Heart left ventricle (tissue), 16 donors: ENCODE measurements at regions not wholly inside any gene's neighbourhood (a gene's known extent, or its start where the extent isn't known, plus 50 kb on each side); places are given as distances from the start of the nearest gene placed in this dataset.

ENCODE experiments used
- ATAC-seq, 4 donors: fragments of 200-7000 bp; cut with Tn5 transposase; one replicate each; pipeline ENCODE4 v1.9.1; 2020 to 2022; ENCODE audit warnings: moderate library complexity in 4 of 4, mild to moderate bottlenecking in 3 of 4, moderate number of reproducible peaks in 1 of 4
- DNase-seq, 5 donors: peaks; one replicate each; pipeline ENCODE4 v3.0.0-alpha.2; 2020
- H3K27ac ChIP-seq, 12 donors: fragments of 200-600 bp; sonication (generic) in 4 of 12; one replicate each; pipeline versions ENCODE4 v1.5.0 to v1.8.0; 2016 to 2022; ENCODE audit warnings: mild to moderate bottlenecking in 2 of 12
- H3K27me3 ChIP-seq, 9 donors: fragments of 200-600 bp; sonication (generic) in 2 of 9; one replicate each; pipeline versions ENCODE4 v1.5.1 to v1.8.0; 2016 to 2022; ENCODE audit warnings: mild to moderate bottlenecking in 3 of 9
- H3K36me3 ChIP-seq, 9 donors: fragments of 200-600 bp; sonication (generic) in 2 of 9; one replicate each; pipeline versions ENCODE4 v1.5.0 to v1.8.0; 2018 to 2022; ENCODE audit warnings: mild to moderate bottlenecking in 2 of 9
- H3K4me1 ChIP-seq, 12 donors: fragments of 200-600 bp; sonication (generic) in 4 of 12; one replicate each; pipeline versions ENCODE4 v1.5.0 to v1.8.0; 2016 to 2022; ENCODE audit warnings: mild to moderate bottlenecking in 3 of 12
- H3K4me3 ChIP-seq, 12 donors: fragments of 200-600 bp; sonication (generic) in 4 of 12; one replicate each; pipeline versions ENCODE4 v1.5.0 to v1.8.0; 2017 to 2022; ENCODE audit warnings: mild to moderate bottlenecking in 9 of 12, moderate library complexity in 4 of 12
- H3K9me3 ChIP-seq, 12 donors: fragments of 200-600 bp; sonication (generic) in 4 of 12; one replicate each; pipeline versions ENCODE4 v1.5.0 to v1.8.0; 2016 to 2022; ENCODE audit warnings: mild to moderate bottlenecking in 1 of 12
- POLR2A ChIP-seq, 2 donors: fragments of 450-650 bp; IDR thresholded peaks; one replicate each; pipeline ENCODE4 v1.6.1; 2017; ENCODE audit warnings: antibody characterized with exemption in 2 of 2, mild to moderate bottlenecking in 2 of 2, moderate library complexity in 2 of 2
- WGBS, 4 donors: extraction: QIAGEN DNeasy Blood & Tissue Kit in 2 of 4; methylation state at CpG; one replicate each; pipeline versions ENCODE4 v1.1.5 to v1.1.7; 2013 to 2018; 5-methylcytosine and 5-hydroxymethylcytosine counted together
- intact Hi-C, 10 donors: fragments of 100-400 bp; cut with DNase I; formaldehyde crosslinking; loops; one replicate each; pipeline versions ENCODE4 v1.11.1 to v1.14.2; 2022
- TF ChIP-seq, protein P1 (sequence below), 12 donors: fragments of 200-600 bp; sonication (generic) in 4 of 12; IDR thresholded peaks; one replicate each; pipeline versions ENCODE4 v1.5.0 to v1.8.0; 2018 to 2022; ENCODE audit warnings: antibody characterized with exemption in 12 of 12, mild to moderate bottlenecking in 5 of 12
- donor health status: ischemic (EF 13 %, LVEDD 7.1; RV severe dilation, severe dysfunction).
- donor health status: healthy with polysubstance abuse.
- donor health status: DM: no; HTN: yes; CAD: no.
- donor health status: DM: no; HTN: no; CAD: no.
- donor health status: ischemic (EF 25% LVEDD 6.9; RV normal size, moderate dysfunction).
- donor health status: ischemic (EF 25% LVEDD 5.7; RV mildly dilated, moderate dysfunction).
- donor health status: healthy.
- donor health status: DM: yes; HTN: yes; CAD: no.
- donor health status: ischemic (EF 35%, LVEDD 5.7; RV mildly dilated, moderate dysfunction).
- donor health status: nonischemic (EF 11% LVEDD 7.7; RV severe dilation, severe dysfunction).
- donor health status: DM: yes; HTN: yes; CAD: no.
- donor health status: PGD.
- donor health status: ischemic (EF 29% LVEDD 5.4; RV normal size, mild dysfunction).
- donor health status: nonischemic (EF 23%, LVEDD 6.1; RV moderate dilation, normal function).

DNA sequence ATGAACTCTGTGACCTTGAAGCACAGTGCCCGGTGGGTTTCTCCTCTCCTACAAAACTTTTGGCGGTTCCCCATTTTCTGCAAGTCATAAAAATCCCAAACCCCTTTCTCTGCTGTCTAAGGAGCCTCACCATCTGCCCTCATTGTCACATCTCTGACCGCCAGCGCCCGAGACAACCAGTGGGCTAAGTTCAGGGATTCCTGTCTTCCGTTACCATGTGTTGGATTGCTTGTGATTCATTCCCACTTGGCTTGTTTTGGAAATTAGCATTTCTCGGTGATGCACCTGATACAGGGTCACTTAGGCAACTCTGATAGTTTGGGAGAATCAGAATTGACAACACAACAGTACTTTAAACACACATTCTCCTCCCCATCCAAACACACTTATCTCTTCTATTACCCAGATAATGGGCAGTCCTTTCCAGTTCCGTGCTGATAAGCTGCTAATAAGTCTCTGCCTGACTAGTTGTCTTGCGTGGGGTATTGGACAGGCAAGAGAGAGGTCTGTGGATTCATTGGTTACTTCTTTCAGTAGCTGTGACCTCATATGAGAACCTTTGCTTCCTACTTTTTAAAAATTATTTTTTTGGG is 70.0 kb upstream of the KLF4 start:
- 75 to 78% (median 76%) methylated on average over 9 of the region's 9 CpGs for WGBS, 4 donors
- intact Hi-C loops: no loop called here
- DNase-seq (no peak), ATAC-seq (no peak)
- H3K4me1 ChIP-seq: no peaks in the 10 kb centered on the region
- no peak overlapping the region for H3K4me3 ChIP-seq
- H3K36me3 ChIP-seq: no peaks in the 10 kb centered on the region
- H3K27ac ChIP-seq: no peak overlapping the region
- no peak for TF ChIP-seq POLR2A (IDR thresholded peaks at IDR 0.05)
- TF ChIP-seq, protein P1, sequence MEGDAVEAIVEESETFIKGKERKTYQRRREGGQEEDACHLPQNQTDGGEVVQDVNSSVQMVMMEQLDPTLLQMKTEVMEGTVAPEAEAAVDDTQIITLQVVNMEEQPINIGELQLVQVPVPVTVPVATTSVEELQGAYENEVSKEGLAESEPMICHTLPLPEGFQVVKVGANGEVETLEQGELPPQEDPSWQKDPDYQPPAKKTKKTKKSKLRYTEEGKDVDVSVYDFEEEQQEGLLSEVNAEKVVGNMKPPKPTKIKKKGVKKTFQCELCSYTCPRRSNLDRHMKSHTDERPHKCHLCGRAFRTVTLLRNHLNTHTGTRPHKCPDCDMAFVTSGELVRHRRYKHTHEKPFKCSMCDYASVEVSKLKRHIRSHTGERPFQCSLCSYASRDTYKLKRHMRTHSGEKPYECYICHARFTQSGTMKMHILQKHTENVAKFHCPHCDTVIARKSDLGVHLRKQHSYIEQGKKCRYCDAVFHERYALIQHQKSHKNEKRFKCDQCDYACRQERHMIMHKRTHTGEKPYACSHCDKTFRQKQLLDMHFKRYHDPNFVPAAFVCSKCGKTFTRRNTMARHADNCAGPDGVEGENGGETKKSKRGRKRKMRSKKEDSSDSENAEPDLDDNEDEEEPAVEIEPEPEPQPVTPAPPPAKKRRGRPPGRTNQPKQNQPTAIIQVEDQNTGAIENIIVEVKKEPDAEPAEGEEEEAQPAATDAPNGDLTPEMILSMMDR (IDR thresholded peaks at IDR 0.05): no peak
- no peaks in the 10 kb centered on the region for H3K9me3 ChIP-seq
- H3K27me3 ChIP-seq: no peaks in the 10 kb centered on the region

DNA sequence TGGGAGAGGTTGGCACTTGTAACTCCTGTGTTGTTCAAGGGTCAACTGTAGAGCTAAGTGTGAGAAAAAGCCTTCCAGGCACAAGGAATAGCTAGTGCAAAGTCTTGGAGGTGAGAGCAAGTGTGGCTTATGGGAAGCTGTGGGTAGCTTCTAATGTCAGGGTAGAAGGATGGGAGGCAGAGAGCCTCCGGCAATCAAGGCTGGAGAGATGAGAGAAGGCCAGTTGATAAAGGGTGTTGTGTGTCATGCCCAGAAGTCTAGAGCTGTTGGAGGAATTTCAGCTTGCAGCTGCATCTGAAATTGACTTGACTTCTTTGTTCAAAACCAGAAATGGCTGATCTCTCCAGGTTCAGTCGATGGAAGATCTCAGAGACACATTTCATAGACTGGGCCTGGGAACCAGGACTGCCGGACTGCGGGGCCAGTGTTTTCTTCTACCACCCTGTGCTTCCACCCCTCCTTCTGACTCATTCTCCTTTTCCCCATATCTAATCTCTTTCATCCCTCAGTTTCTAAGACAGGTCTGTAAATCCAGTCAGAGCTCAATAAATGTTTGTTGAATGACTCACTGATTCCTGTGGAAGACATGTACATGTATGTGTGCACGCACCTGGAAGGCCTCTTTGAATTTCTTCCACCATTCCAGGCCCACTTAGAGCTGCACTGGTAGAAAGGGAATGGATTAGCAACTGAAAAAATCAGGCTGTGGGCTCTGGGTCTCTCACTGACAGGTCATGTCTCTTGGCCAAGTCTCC is 67.8 kb upstream of the KLF4 start:
- 70 to 93% (median 92%) methylated on average over 5 of the region's 5 CpGs for WGBS, 4 donors
- Histone ChIP-seq H3K27me3 (no peaks in the 10 kb centered on the region), H3K9me3 (no peaks in the 10 kb centered on the region), H3K4me3 (no peak overlapping the region), H3K4me1 (no peaks in the 10 kb centered on the region), H3K36me3 (no peaks in the 10 kb centered on the region), H3K27ac (no peak overlapping the region)
- DNase-seq: no peak
- ATAC-seq: no peak
- TF ChIP-seq, protein P1 (IDR thresholded peaks at IDR 0.05): no peak
- TF ChIP-seq POLR2A (IDR thresholded peaks at IDR 0.05): no peak
- intact Hi-C loops: no loop called here

DNA sequence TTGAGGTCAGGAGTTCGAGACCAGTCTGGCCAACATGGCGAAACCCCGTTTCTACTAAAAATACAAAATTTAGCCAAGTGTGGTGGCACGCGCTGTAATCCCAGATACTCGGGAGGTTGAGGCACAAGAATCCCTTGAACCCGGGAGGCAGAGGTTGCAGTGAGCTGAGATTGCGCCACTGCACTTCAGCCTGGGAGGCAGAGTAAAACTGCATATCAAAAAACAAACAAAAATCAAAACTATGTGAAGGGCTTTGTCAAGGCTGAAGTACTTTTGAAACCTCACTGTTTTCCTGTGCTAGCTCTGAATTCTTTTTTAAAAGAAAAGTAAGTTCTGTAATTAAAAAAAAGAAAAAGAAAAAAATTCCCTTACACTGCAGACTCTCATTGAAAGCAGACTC is 65.1 kb upstream of the KLF4 start:
- Histone ChIP-seq H3K4me3 (no peak overlapping the region), H3K27ac (no peak overlapping the region), H3K36me3 (no peaks in the 10 kb centered on the region), H3K27me3 (no peaks in the 10 kb centered on the region), H3K9me3 (no peaks in the 10 kb centered on the region), H3K4me1 (no peaks in the 10 kb centered on the region)
- 89 to 93% (median 91%) methylated on average over 8 of the region's 8 CpGs for WGBS, 4 donors
- ATAC-seq: no peak
- intact Hi-C loops: no loop called here
- no peak for TF ChIP-seq POLR2A (IDR thresholded peaks at IDR 0.05)
- TF ChIP-seq, protein P1 (IDR thresholded peaks at IDR 0.05): no peak
- DNase-seq: no peak

GRCh38 chr9:107548298-107549142 is 59.0 kb upstream of the KLF4 start:
- peak overlapping the region; percentile 42 to 89 (median 68) for H3K27ac ChIP-seq
- TF ChIP-seq, protein P1 (IDR thresholded peaks at IDR 0.05): no peak
- TF ChIP-seq POLR2A (IDR thresholded peaks at IDR 0.05): no peak
- intact Hi-C loops: loop anchor here in 1 of 10 donors (5.0 kb wide), 1 partner anchor 56 kb away; no protein-coding TSS in a partner anchor
- DNase-seq (peak in 3 of 5 donors; percentile 33 to 41 (median 33)), ATAC-seq (peak; percentile 66 to 95 (median 91))
- H3K4me3 ChIP-seq: peak overlapping the region in 9 of 12 donors; percentile 1 to 40 (median 21)
- no peaks in the 10 kb centered on the region for H3K36me3 ChIP-seq
- peaks cover 0 to 23% (median 9%) of the 10 kb centered on the region in 12 donors for H3K4me1 ChIP-seq
- WGBS, 4 donors: 39 to 57% (median 46%) methylated on average over 10 of the region's 10 CpGs
- H3K27me3 ChIP-seq: no peaks in the 10 kb centered on the region
- H3K9me3 ChIP-seq: no peaks in the 10 kb centered on the region
